Pancreas (tissue), 10 donors: ENCODE measurements at regions not wholly inside any gene's neighbourhood (a gene's known extent, or its start where the extent isn't known, plus 50 kb on each side); places are given as distances from the start of the nearest gene placed in this dataset.

Experiments
- ATAC-seq, 4 donors: fragments of 200-7000 bp; cut with Tn5 transposase; one replicate each; pipeline versions ENCODE4 v1.8.0 to v1.9.1; 2020; ENCODE audit warnings: mild to moderate bottlenecking in 4 of 4, moderate library complexity in 4 of 4
- DNase-seq, 6 donors: peaks; one replicate each; pipeline ENCODE4 v3.0.0-alpha.2; 2020
- FAIRE-seq: peaks from 2 replicates; lab custom pipeline; 2012; peaks lifted over from hg19 to GRCh38; lab: Jason Lieb, UNC
- H3K27ac ChIP-seq, 4 donors: fragments of 200-600 bp; sonication (generic); 1 replicate in 3 of 4; 2 replicates in 1 of 4; pipeline versions ENCODE4 v1.5.0 to v1.8.0; 2020
- H3K27me3 ChIP-seq, 4 donors: fragments of 200-600 bp; one replicate each; pipeline ENCODE4 v1.8.0; 2021
- H3K36me3 ChIP-seq, 3 donors: fragments of 200-600 bp; sonication (generic) in 1 of 3; one replicate each; pipeline versions ENCODE4 v1.5.0 to v1.8.0; 2020 to 2021
- H3K4me1 ChIP-seq, 3 donors: fragments of 200-600 bp; one replicate each; pipeline ENCODE4 v1.8.0; 2021
- H3K4me3 ChIP-seq, 4 donors: fragments of 200-600 bp; sonication (generic) in 2 of 4; one replicate each; pipeline versions ENCODE4 v1.5.0 to v1.8.0; 2020 to 2021
- H3K9me3 ChIP-seq, 4 donors: fragments of 200-600 bp; one replicate each; pipeline ENCODE4 v1.8.0; 2021
- CTCF ChIP-seq, 4 donors: fragments of 200-600 bp; sonication (generic) in 3 of 4; IDR thresholded peaks; one replicate each; pipeline versions ENCODE4 v1.5.0 to v1.8.0; 2021; ENCODE audit warnings: antibody characterized with exemption in 4 of 4
- WGBS, 2 donors: extraction: QIAGEN DNeasy Blood & Tissue Kit; methylation state at CpG; one replicate each; pipeline ENCODE4 v1.1.7; 2013; 5-methylcytosine and 5-hydroxymethylcytosine counted together
- intact Hi-C, 3 donors: fragments of 100-400 bp; cut with DNase I; formaldehyde crosslinking; loops; one replicate each; pipeline versions ENCODE4 v1.11.1 to v1.14.2; 2022
- donor health status: healthy with polysubstance abuse.
- donor health status: DM: no; HTN: no; CAD: no; lungs with moderate emphysema.
- donor health status: DM: no; HTN: no; CAD: no.
- donor health status: control.
- donor health status: control.
- donor health status: Bipolar disorder and iron deficiency.
- donor health status: DM: yes; HTN: yes; CAD: no.
- donor health status: DM: no; HTN: no; CAD: no.
- donor health status: DM: no; HTN: no; CAD: no.
- donor health status: DM: yes; HTN: yes; CAD: no.

DNA sequence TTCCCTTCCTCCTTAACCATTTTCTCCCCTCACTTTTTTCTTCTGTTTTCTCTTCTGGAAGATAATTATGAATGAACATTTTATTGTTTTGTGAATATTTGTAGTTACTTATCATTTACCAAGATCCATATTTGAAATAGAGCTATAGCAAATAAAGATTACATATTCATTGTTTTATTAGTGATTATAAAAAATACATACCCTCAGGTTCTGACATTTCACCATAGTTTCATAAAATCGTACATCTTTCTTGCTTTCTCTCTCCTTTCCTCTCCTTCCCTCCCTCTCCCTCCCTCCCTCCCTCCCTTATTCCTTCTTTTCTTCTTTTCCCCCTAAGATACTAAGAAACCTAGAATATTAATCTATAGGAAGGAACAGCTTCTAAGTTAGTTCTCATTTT is 410.9 kb upstream of the GOLIM4 start:
- no peak for DNase-seq
- no peak for FAIRE-seq
- Histone ChIP-seq H3K4me3 (no peak overlapping the region), H3K4me1 (no peaks in the 10 kb centered on the region), H3K36me3 (no peaks in the 10 kb centered on the region), H3K27ac (no peak overlapping the region), H3K9me3 (no peaks in the 10 kb centered on the region), H3K27me3 (peaks cover 0 to 9% (median 0%) of the 10 kb centered on the region in 4 donors)
- intact Hi-C loops, result no loop called here
- TF ChIP-seq CTCF (IDR thresholded peaks at IDR 0.05), result no peak
- 48 to 52% methylated on average over 1 of the region's 1 CpG for WGBS, 2 donors
- ATAC-seq, result no peak

GRCh38 chr3:168501570-168501969 is 405.8 kb upstream of the GOLIM4 start:
- intact Hi-C loops, result no loop called here
- H3K27ac ChIP-seq, result no peak overlapping the region
- no peak for TF ChIP-seq CTCF (IDR thresholded peaks at IDR 0.05)
- no peaks in the 10 kb centered on the region for H3K9me3 ChIP-seq
- no peaks in the 10 kb centered on the region for H3K36me3 ChIP-seq
- H3K27me3 ChIP-seq, result no peaks in the 10 kb centered on the region
- H3K4me1 ChIP-seq, result no peaks in the 10 kb centered on the region
- H3K4me3 ChIP-seq, result no peak overlapping the region
- FAIRE-seq (no peak), ATAC-seq (no peak), DNase-seq (no peak)
- 64 to 91% methylated on average over 1 of the region's 1 CpG for WGBS, 2 donors

- Histone ChIP-seq H3K4me3 (no peak overlapping the region), H3K27ac (no peak overlapping the region), H3K4me1 (no peaks in the 10 kb centered on the region), H3K9me3 (no peaks in the 10 kb centered on the region), H3K36me3 (no peaks in the 10 kb centered on the region), H3K27me3 (no peaks in the 10 kb centered on the region)
- FAIRE-seq, result no peak
- intact Hi-C loops, result no loop called here
- no peak for ATAC-seq
- TF ChIP-seq CTCF (IDR thresholded peaks at IDR 0.05), result no peak
- no peak for DNase-seq
These were observed 402.5 kb upstream of the GOLIM4 start for GRCh38 chr3:168498194-168498593.

DNA sequence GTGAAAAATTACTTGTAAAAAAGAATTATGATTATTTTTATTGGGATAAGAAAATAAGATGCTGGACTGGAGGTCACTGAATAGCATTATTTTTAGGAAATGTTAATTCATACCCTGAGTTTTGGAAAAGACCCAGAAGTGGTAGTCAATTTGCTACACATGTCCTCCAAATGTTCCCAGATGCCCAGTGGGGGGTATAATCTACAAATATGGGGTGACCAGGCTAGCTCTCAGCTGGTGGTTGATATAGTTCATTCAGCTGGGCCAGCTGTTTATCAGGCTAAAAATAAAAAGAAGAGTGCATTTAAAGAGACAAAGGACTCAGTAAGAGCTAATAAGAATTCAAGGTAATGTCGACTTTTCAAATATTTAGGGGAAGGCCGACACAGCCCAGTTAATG is 402.0 kb upstream of the GOLIM4 start:
- ATAC-seq, result peak in 1 of 4 donors; percentile 41

GRCh38 chr3:168497183-168497582 is 401.5 kb upstream of the GOLIM4 start:
- DNase-seq, result no peak
- Histone ChIP-seq H3K27me3 (no peaks in the 10 kb centered on the region), H3K27ac (no peak overlapping the region), H3K4me3 (no peak overlapping the region), H3K9me3 (no peaks in the 10 kb centered on the region), H3K4me1 (no peaks in the 10 kb centered on the region), H3K36me3 (no peaks in the 10 kb centered on the region)
- WGBS, 2 donors, result 30 to 41% methylated on average over 4 of the region's 4 CpGs
- intact Hi-C loops, result no loop called here
- ATAC-seq, result no peak
- no peak for FAIRE-seq
- no peak for TF ChIP-seq CTCF (IDR thresholded peaks at IDR 0.05)

More for the DNA sequence above, 402.0 kb upstream of the GOLIM4 start:
- Histone ChIP-seq H3K4me3 (no peak overlapping the region), H3K27me3 (no peaks in the 10 kb centered on the region), H3K36me3 (no peaks in the 10 kb centered on the region), H3K9me3 (no peaks in the 10 kb centered on the region), H3K4me1 (no peaks in the 10 kb centered on the region), H3K27ac (no peak overlapping the region)
- DNase-seq (no peak), FAIRE-seq (no peak)
- intact Hi-C loops, result no loop called here
- TF ChIP-seq CTCF (IDR thresholded peaks at IDR 0.05), result no peak
- 11 to 64% methylated on average over 2 of the region's 2 CpGs for WGBS, 2 donors
